Fibroblast of mammary gland (primary cell): ENCODE measurements at regions not wholly inside any gene's neighbourhood (a gene's known extent, or its start where the extent isn't known, plus 50 kb on each side); places are given as distances from the start of the nearest gene placed in this dataset.

ENCODE experiments used
- DNase-seq: peaks from one replicate; pipeline ENCODE4 v3.0.0-alpha.2; 2010; ENCODE audit warnings: low read depth
- H3K4me3 ChIP-seq: 2 replicates; pipeline ENCODE4 v1.5.1; 2011; ENCODE audit warnings: low read depth, mild to moderate bottlenecking, low read length, moderate library complexity; ENCODE audit not compliant: control insufficient read depth
- CTCF ChIP-seq: conservative IDR thresholded peaks from 2 replicates; pipeline ENCODE4 v1.5.1; 2011; ENCODE audit warnings: low read depth, low read length, inconsistent platforms; ENCODE audit not compliant: control insufficient read depth, insufficient read depth

GRCh38 chr3:95356764-95357501 lies 1294.1 kb downstream of the NSUN3 start:
- no peak for TF ChIP-seq CTCF
- DNase-seq = no peak
- no peak overlapping the region for H3K4me3 ChIP-seq

- TF ChIP-seq CTCF = no peak
- DNase-seq = no peak
- H3K4me3 ChIP-seq = no peak overlapping the region
Measured at GRCh38 chr3:95387242-95388021, 1324.6 kb downstream of the NSUN3 start.

GRCh38 chr3:95389725-95390313 lies 1327.0 kb downstream of the NSUN3 start:
- no peak for DNase-seq
- TF ChIP-seq CTCF = no peak
- H3K4me3 ChIP-seq = no peak overlapping the region

GRCh38 chr3:95394286-95394685 lies 1331.4 kb downstream of the NSUN3 start:
- DNase-seq = no peak
- no peak for TF ChIP-seq CTCF
- H3K4me3 ChIP-seq = no peak overlapping the region

GRCh38 chr3:95399585-95399984 lies 1336.7 kb downstream of the NSUN3 start:
- no peak for DNase-seq
- H3K4me3 ChIP-seq = no peak overlapping the region
- TF ChIP-seq CTCF = no peak

- no peak overlapping the region for H3K4me3 ChIP-seq
- no peak for DNase-seq
- no peak for TF ChIP-seq CTCF
Measured at GRCh38 chr3:95401693-95402092, 1338.8 kb downstream of the NSUN3 start.
